ENCODE measurements at regions not wholly inside any gene's neighbourhood (a gene's known extent, or its start where the extent isn't known, plus 50 kb on each side); places are given as distances from the start of the nearest gene placed in this dataset.

- no peak for DNase-seq
- POLR2A ChIA-PET, result no interaction called here
- ATAC-seq (ENCODE audit: low read depth), result no peak
- TF ChIP-seq, protein P1, sequence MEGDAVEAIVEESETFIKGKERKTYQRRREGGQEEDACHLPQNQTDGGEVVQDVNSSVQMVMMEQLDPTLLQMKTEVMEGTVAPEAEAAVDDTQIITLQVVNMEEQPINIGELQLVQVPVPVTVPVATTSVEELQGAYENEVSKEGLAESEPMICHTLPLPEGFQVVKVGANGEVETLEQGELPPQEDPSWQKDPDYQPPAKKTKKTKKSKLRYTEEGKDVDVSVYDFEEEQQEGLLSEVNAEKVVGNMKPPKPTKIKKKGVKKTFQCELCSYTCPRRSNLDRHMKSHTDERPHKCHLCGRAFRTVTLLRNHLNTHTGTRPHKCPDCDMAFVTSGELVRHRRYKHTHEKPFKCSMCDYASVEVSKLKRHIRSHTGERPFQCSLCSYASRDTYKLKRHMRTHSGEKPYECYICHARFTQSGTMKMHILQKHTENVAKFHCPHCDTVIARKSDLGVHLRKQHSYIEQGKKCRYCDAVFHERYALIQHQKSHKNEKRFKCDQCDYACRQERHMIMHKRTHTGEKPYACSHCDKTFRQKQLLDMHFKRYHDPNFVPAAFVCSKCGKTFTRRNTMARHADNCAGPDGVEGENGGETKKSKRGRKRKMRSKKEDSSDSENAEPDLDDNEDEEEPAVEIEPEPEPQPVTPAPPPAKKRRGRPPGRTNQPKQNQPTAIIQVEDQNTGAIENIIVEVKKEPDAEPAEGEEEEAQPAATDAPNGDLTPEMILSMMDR (IDR thresholded peaks at IDR 0.05), result no peak
- H3K27ac Mint-ChIP-seq, result no peak overlapping the region
- H3K27me3 Mint-ChIP-seq, result peaks cover 2% of the 10 kb centered on the region
- H3K4me3 Mint-ChIP-seq, result no peak overlapping the region
- no peaks in the 10 kb centered on the region for H3K36me3 Mint-ChIP-seq (ENCODE audit: low read depth)
- CTCF ChIA-PET, result no interaction called here
- peaks cover 3% of the 10 kb centered on the region for H3K9me3 Mint-ChIP-seq
- intact Hi-C loops (cut with micrococcal nuclease), result no loop called here
- H3K4me1 Mint-ChIP-seq, result no peaks in the 10 kb centered on the region
These were observed 287.2 kb downstream of the CYP26B1 start for GRCh38 chr2:71860381-71860926.

GRCh38 chr2:71859211-71859847 is 288.3 kb downstream of the CYP26B1 start:
- Mint-ChIP-seq H3K4me1 (no peaks in the 10 kb centered on the region), H3K4me3 (no peak overlapping the region), H3K27ac (no peak overlapping the region), H3K9me3 (peaks cover 4% of the 10 kb centered on the region), H3K27me3 (no peaks in the 10 kb centered on the region), H3K36me3 (ENCODE audit: low read depth) (no peaks in the 10 kb centered on the region)
- POLR2A ChIA-PET, result no interaction called here
- ATAC-seq (ENCODE audit: low read depth) (no peak), DNase-seq (no peak)
- TF ChIP-seq, protein P1 (IDR thresholded peaks at IDR 0.05), result no peak
- CTCF ChIA-PET, result no interaction called here
- intact Hi-C loops (cut with micrococcal nuclease), result no loop called here

DNA sequence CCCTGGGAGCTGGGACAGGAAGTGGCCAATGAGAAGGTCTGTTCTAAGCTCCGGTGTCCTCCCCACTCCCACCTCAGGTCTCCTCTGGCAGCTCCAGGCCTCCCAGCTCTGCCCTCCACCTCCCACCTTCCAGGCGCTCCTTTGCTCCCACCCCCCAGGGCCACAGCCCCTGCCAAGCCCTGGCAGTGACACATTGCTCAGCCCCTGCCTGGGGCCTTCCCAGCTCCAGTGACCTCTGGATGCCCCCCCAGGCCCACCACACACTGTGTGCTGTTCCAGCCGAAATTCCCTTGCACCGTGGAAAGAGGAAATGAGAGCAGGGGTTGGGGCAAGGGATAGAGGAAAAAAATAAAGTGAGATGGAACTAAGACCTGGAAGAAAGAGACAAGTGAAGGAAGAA is 289.6 kb downstream of the CYP26B1 start:
- intact Hi-C loops (cut with micrococcal nuclease), result no loop called here
- H3K4me3 Mint-ChIP-seq, result no peak overlapping the region
- no peak for DNase-seq
- no peak for ATAC-seq (ENCODE audit: low read depth)
- no peak overlapping the region for H3K27ac Mint-ChIP-seq
- TF ChIP-seq, protein P1 (IDR thresholded peaks at IDR 0.05), result no peak
- peaks cover 4% of the 10 kb centered on the region for H3K9me3 Mint-ChIP-seq
- ChIA-PET CTCF (no interaction called here), POLR2A (no interaction called here)
- H3K4me1 Mint-ChIP-seq, result no peaks in the 10 kb centered on the region
- no peaks in the 10 kb centered on the region for H3K36me3 Mint-ChIP-seq (ENCODE audit: low read depth)
- H3K27me3 Mint-ChIP-seq, result no peaks in the 10 kb centered on the region

GRCh38 chr2:71857636-71858035 is 290.0 kb downstream of the CYP26B1 start:
- CTCF ChIA-PET, result no interaction called here
- H3K27ac Mint-ChIP-seq, result no peak overlapping the region
- H3K36me3 Mint-ChIP-seq (ENCODE audit: low read depth), result no peaks in the 10 kb centered on the region
- TF ChIP-seq, protein P1 (IDR thresholded peaks at IDR 0.05), result no peak
- POLR2A ChIA-PET, result no interaction called here
- no peaks in the 10 kb centered on the region for H3K4me1 Mint-ChIP-seq
- intact Hi-C loops (cut with micrococcal nuclease), result no loop called here
- no peak overlapping the region for H3K4me3 Mint-ChIP-seq
- H3K27me3 Mint-ChIP-seq, result no peaks in the 10 kb centered on the region
- peaks cover 4% of the 10 kb centered on the region for H3K9me3 Mint-ChIP-seq
- ATAC-seq (ENCODE audit: low read depth) (no peak), DNase-seq (no peak)

GRCh38 chr2:71856773-71857525 is 290.7 kb downstream of the CYP26B1 start:
- TF ChIP-seq, protein P1 (IDR thresholded peaks at IDR 0.05), result no peak
- DNase-seq, result no peak
- no peaks in the 10 kb centered on the region for H3K27me3 Mint-ChIP-seq
- CTCF ChIA-PET, result no interaction called here
- peaks cover 4% of the 10 kb centered on the region for H3K9me3 Mint-ChIP-seq
- POLR2A ChIA-PET, result no interaction called here
- no peak overlapping the region for H3K4me3 Mint-ChIP-seq
- ATAC-seq (ENCODE audit: low read depth), result no peak
- H3K36me3 Mint-ChIP-seq (ENCODE audit: low read depth), result no peaks in the 10 kb centered on the region
- H3K27ac Mint-ChIP-seq, result no peak overlapping the region
- intact Hi-C loops (cut with micrococcal nuclease), result no loop called here
- H3K4me1 Mint-ChIP-seq, result no peaks in the 10 kb centered on the region

All from activated B cell treated with CpG ODN at 0.5 μM for 24 hours (primary cell).